Islet precursor cell (in vitro differentiated cells): ENCODE measurements at regions not wholly inside any gene's neighbourhood (a gene's known extent, or its start where the extent isn't known, plus 50 kb on each side); places are given as distances from the start of the nearest gene placed in this dataset.

Source experiments
- DNase-seq: peaks from one replicate; pipeline ENCODE4 v3.0.0-alpha.2; 2018

- no peak for DNase-seq
Measured at GRCh38 chr15:88403351-88403791, 63.8 kb downstream of the MRPL46 start.

- DNase-seq: peak; percentile 73
Measured at GRCh38 chr15:88401996-88402656, 65.1 kb downstream of the MRPL46 start.

- DNase-seq: no peak
Measured at GRCh38 chr15:88401251-88401995, 65.8 kb downstream of the MRPL46 start.

GRCh38 chr15:88400591-88401250 is 66.5 kb downstream of the MRPL46 start:
- DNase-seq: no peak

GRCh38 chr15:88400084-88400483 is 67.1 kb downstream of the MRPL46 start:
- no peak for DNase-seq

GRCh38 chr15:88399021-88399685 is 68.0 kb downstream of the MRPL46 start:
- no peak for DNase-seq

- DNase-seq: no peak
Measured at GRCh38 chr15:88398011-88398410, 69.2 kb downstream of the MRPL46 start.

GRCh38 chr15:88397506-88397905 is 69.7 kb downstream of the MRPL46 start:
- peak; percentile 23 for DNase-seq

GRCh38 chr15:88395872-88396781 is 71.1 kb downstream of the MRPL46 start:
- DNase-seq: no peak

GRCh38 chr15:88395241-88395640 is 71.9 kb downstream of the MRPL46 start:
- peak; percentile 7 for DNase-seq

GRCh38 chr15:88394553-88395145 is 72.5 kb downstream of the MRPL46 start:
- DNase-seq: peak; percentile 22

- DNase-seq: peak; percentile 33
Measured at GRCh38 chr15:88393719-88394519, 73.3 kb downstream of the MRPL46 start.

GRCh38 chr15:88391700-88392099 is 75.5 kb downstream of the MRPL46 start:
- no peak for DNase-seq

GRCh38 chr15:88391006-88391405 is 76.2 kb downstream of the MRPL46 start:
- DNase-seq: no peak

GRCh38 chr15:88390164-88390901 is 76.9 kb downstream of the MRPL46 start:
- DNase-seq: no peak

GRCh38 chr15:88389120-88389519 is 78.1 kb downstream of the MRPL46 start:
- no peak for DNase-seq

- DNase-seq: no peak
Measured at GRCh38 chr15:88388686-88389085, 78.5 kb downstream of the MRPL46 start.

- DNase-seq: no peak
Measured at GRCh38 chr15:88385078-88385700, 82.0 kb downstream of the MRPL46 start.

- no peak for DNase-seq
Measured at GRCh38 chr15:88383354-88383753, 83.8 kb downstream of the MRPL46 start.
